ENCODE measurements at regions not wholly inside any gene's neighbourhood (a gene's known extent, or its start where the extent isn't known, plus 50 kb on each side); places are given as distances from the start of the nearest gene placed in this dataset.

DNA sequence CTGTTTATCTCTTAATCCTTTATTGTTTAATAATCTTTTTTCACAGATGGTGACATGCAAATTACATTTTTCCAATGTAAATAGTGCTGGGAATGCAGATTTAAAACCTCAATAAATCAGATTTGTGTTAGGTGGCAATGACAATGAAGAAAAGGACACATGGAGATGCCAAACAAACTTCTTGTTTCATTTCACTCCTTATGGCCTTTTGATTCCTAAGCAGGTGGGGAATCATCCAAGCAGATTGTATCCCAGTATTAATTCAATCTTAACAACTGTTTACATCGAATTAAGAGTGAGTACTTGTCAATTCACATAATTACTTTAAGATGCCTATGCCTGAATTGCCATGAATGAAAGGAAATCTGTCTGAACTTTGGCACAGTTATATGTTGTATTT is 98.9 kb upstream of the RGS18 start:
- Histone ChIP-seq H3K27me3 (no peaks in the 10 kb centered on the region), H3K27ac (no peak overlapping the region), H3K36me3 (no peaks in the 10 kb centered on the region), H3K9me3 (no peaks in the 10 kb centered on the region), H3K4me3 (no peak overlapping the region), H3K4me1 (no peaks in the 10 kb centered on the region)
- intact Hi-C loops (cut with DNase I; ENCODE audit: low total_unique reads): no loop called here
- TF ChIP-seq, protein P1, sequence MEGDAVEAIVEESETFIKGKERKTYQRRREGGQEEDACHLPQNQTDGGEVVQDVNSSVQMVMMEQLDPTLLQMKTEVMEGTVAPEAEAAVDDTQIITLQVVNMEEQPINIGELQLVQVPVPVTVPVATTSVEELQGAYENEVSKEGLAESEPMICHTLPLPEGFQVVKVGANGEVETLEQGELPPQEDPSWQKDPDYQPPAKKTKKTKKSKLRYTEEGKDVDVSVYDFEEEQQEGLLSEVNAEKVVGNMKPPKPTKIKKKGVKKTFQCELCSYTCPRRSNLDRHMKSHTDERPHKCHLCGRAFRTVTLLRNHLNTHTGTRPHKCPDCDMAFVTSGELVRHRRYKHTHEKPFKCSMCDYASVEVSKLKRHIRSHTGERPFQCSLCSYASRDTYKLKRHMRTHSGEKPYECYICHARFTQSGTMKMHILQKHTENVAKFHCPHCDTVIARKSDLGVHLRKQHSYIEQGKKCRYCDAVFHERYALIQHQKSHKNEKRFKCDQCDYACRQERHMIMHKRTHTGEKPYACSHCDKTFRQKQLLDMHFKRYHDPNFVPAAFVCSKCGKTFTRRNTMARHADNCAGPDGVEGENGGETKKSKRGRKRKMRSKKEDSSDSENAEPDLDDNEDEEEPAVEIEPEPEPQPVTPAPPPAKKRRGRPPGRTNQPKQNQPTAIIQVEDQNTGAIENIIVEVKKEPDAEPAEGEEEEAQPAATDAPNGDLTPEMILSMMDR (IDR thresholded peaks at IDR 0.05): no peak
- TF ChIP-seq POLR2A (IDR thresholded peaks at IDR 0.05) (no peak), POLR2AphosphoS5 (IDR thresholded peaks at IDR 0.05) (no peak)
- DNase-seq (ENCODE audit: low spot score in 2 of 2): no peak

DNA sequence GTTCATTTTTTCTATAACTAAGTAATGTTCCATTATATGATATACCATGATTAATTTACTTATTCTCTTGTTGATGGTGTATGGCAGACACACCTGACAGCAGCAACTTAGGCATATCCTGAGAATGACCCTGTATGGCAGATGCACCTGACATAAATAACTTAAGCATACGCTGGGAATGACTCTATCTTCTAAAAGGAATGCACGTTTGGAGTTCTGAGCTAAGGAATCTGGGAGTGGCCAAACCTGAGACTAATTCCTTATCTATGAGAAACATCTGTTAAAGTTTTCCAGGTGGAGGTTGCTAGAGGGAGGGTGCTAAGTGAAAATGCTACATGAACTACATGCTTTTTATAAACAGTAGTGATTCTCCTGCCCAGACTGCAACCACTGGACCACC is 96.7 kb upstream of the RGS18 start:
- TF ChIP-seq, protein P1 (IDR thresholded peaks at IDR 0.05): no peak
- TF ChIP-seq POLR2AphosphoS5 (IDR thresholded peaks at IDR 0.05) (no peak), POLR2A (IDR thresholded peaks at IDR 0.05) (no peak)
- no peaks in the 10 kb centered on the region for H3K4me1 ChIP-seq
- intact Hi-C loops (cut with DNase I; ENCODE audit: low total_unique reads): no loop called here
- H3K4me3 ChIP-seq: no peak overlapping the region
- H3K27ac ChIP-seq: no peak overlapping the region
- no peaks in the 10 kb centered on the region for H3K9me3 ChIP-seq
- H3K36me3 ChIP-seq: no peaks in the 10 kb centered on the region
- no peaks in the 10 kb centered on the region for H3K27me3 ChIP-seq
- no peak for DNase-seq (ENCODE audit: low spot score in 2 of 2)

DNA sequence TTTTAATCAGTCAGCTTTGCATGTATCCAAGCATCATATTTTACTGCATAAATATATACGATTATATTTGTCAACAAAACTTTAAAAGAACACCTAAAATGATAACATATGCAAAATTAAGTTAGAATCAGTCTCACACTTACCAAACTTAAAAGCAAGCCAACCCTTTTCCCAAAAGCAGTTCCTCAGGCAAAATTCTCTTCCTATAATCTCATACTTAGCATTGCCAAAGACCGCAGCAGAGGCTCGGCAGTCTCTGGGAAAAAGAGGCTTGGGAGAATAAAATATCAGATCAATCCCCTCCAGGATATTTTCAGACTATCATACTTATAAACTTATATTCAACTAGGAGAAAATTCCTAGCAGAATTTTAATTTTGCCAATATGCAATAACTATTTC is 93.2 kb upstream of the RGS18 start:
- Histone ChIP-seq H3K4me3 (no peak overlapping the region), H3K27ac (no peak overlapping the region), H3K9me3 (no peaks in the 10 kb centered on the region), H3K4me1 (no peaks in the 10 kb centered on the region), H3K27me3 (no peaks in the 10 kb centered on the region), H3K36me3 (no peaks in the 10 kb centered on the region)
- intact Hi-C loops (cut with DNase I; ENCODE audit: low total_unique reads): no loop called here
- TF ChIP-seq POLR2A (IDR thresholded peaks at IDR 0.05) (no peak), POLR2AphosphoS5 (IDR thresholded peaks at IDR 0.05) (no peak)
- TF ChIP-seq, protein P1 (IDR thresholded peaks at IDR 0.05): no peak
- no peak for DNase-seq (ENCODE audit: low spot score in 2 of 2)

DNA sequence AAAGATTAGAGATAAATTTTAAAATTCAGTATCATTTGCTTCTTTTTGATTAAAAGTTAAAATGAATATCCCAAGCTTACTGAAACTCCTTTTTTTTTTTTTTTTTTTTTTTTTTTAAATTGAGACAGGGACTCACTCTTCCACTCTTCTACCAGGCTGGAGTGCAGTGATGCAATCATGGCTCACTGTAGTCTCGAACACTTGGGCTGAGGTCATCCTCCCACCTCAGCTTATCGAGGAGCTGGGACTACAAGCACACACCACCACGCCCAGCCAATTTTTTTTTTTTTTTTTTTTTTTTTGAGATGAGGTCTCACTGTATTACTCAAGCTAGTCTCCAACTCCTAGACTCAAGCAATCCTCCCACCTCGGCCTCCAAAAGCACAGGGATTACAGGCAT is 92.1 kb upstream of the RGS18 start:
- no peak overlapping the region for H3K27ac ChIP-seq
- H3K4me1 ChIP-seq: no peaks in the 10 kb centered on the region
- no peaks in the 10 kb centered on the region for H3K36me3 ChIP-seq
- TF ChIP-seq POLR2AphosphoS5 (IDR thresholded peaks at IDR 0.05) (no peak), POLR2A (IDR thresholded peaks at IDR 0.05) (no peak)
- TF ChIP-seq, protein P1 (IDR thresholded peaks at IDR 0.05): no peak
- no peak for DNase-seq (ENCODE audit: low spot score in 2 of 2)
- no peaks in the 10 kb centered on the region for H3K9me3 ChIP-seq
- H3K27me3 ChIP-seq: no peaks in the 10 kb centered on the region
- H3K4me3 ChIP-seq: no peak overlapping the region
- intact Hi-C loops (cut with DNase I; ENCODE audit: low total_unique reads): no loop called here

DNA sequence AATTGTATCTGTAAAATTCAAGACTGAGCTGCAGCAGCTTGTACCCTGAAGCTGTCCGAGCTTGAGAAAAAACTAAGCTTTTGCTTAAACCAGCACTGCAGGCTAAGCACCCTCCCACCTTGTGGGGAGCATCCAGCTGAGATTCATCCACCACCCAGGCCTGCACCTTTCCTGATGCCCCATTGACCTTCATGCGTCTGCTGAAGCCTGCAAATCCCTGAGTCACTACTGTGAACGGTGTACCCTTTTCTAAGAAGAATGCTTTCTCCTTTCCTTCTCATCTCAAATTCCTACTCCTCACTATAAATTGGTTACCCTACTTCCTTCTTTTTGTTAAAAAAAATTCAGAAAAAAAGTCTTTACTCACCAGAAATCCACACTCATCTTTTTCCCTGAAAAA is 90.9 kb upstream of the RGS18 start:
- H3K27ac ChIP-seq: no peak overlapping the region
- H3K9me3 ChIP-seq: no peaks in the 10 kb centered on the region
- no peak for TF ChIP-seq POLR2AphosphoS5 (IDR thresholded peaks at IDR 0.05)
- TF ChIP-seq, protein P1 (IDR thresholded peaks at IDR 0.05): no peak
- TF ChIP-seq POLR2A (IDR thresholded peaks at IDR 0.05): no peak
- intact Hi-C loops (cut with DNase I; ENCODE audit: low total_unique reads): no loop called here
- DNase-seq (ENCODE audit: low spot score in 2 of 2): no peak
- H3K4me1 ChIP-seq: no peaks in the 10 kb centered on the region
- no peaks in the 10 kb centered on the region for H3K27me3 ChIP-seq
- no peaks in the 10 kb centered on the region for H3K36me3 ChIP-seq
- no peak overlapping the region for H3K4me3 ChIP-seq
